OCI-LY3 (cell line): ENCODE measurements at regions not wholly inside any gene's neighbourhood (a gene's known extent, or its start where the extent isn't known, plus 50 kb on each side); places are given as distances from the start of the nearest gene placed in this dataset.

Source experiments
- CTCF ChIP-seq: fragments of 200-600, 300-600 bp; sonication (generic); IDR thresholded peaks from 2 replicates; pipeline ENCODE4 v1.5.1; 2014; ENCODE audit warnings: antibody characterized with exemption, low read length, low read depth
- EZH2phosphoT487 ChIP-seq: fragments of 200-600 bp; shearing (Covaris generic); IDR thresholded peaks from 2 replicates; pipeline ENCODE4 v1.6.1; 2018; ENCODE audit warnings: antibody characterized with exemption, mixed run types, low read depth

DNA sequence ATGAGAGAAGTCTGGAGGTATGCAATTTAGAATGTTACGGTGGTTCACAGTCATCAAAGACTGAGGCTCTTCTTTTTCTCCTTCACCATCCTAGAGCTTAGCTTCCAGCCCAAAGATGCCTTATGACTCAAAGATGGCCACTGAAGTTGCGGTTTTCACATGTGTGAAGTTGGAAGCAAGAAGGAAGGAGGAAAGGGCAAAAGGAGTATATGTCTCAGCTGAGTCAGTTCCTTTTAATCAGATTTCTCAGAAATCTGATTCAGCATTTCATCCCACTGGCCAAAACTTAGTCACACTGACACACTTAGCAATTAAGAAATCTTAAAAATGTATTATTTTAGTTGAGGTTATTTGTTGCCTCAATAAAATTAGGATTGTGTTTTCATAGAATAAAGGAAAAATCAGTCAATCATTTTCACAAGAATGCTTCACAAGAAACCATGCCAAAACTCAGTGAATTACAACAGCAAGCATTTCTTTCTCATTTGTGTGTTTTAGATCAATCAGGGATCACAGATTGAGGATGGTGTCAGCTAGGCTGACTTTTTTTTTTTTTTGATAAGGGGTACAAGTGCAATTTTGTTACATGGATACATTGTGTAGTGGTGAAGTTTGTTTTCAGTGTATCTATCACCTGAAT, 211.1 kb upstream of the GADL1 start:
- no peak for TF ChIP-seq CTCF
- TF ChIP-seq EZH2phosphoT487 = no peak
